Keratinocyte (primary cell): ENCODE measurements at regions not wholly inside any gene's neighbourhood (a gene's known extent, or its start where the extent isn't known, plus 50 kb on each side); places are given as distances from the start of the nearest gene placed in this dataset.

ENCODE experiments used
- DNase-seq: peaks from one replicate; pipeline ENCODE4 v3.0.0-alpha.2; 2011; ENCODE audit warnings: low read depth, missing footprints, low spot score
- FAIRE-seq: peaks from 2 replicates; lab custom pipeline; 2011; peaks lifted over from hg19 to GRCh38; lab: Jason Lieb, UNC
- H2AFZ ChIP-seq: 2 replicates; pipeline ENCODE4 v1.6.0; 2012; ENCODE audit warnings: low read length, control low read depth, inconsistent platforms; ENCODE audit not compliant: control insufficient read depth
- H3K27ac ChIP-seq: 2 replicates; pipeline ENCODE4 v1.5.1; 2011; ENCODE audit warnings: low read length; ENCODE audit not compliant: control insufficient read depth, insufficient read depth
- H3K27me3 ChIP-seq: 3 replicates; pipeline ENCODE4 v1.6.0; 2011; ENCODE audit warnings: low read length; ENCODE audit not compliant: control insufficient read depth, insufficient read depth; ENCODE audit errors: extremely low read depth
- H3K36me3 ChIP-seq, 2 experiments: 2 replicates in 1 of 2; 3 replicates in 1 of 2; pipeline ENCODE4 v1.5.1; 2011; ENCODE audit warnings: low read length in 2 of 2, mild to moderate bottlenecking in 1 of 2; ENCODE audit not compliant: control insufficient read depth in 2 of 2, insufficient read depth in 2 of 2; ENCODE audit errors: extremely low read depth in 1 of 2
- H3K4me1 ChIP-seq: 3 replicates; pipeline ENCODE4 v1.5.1; 2011; ENCODE audit warnings: low read length; ENCODE audit not compliant: control insufficient read depth, insufficient read depth; ENCODE audit errors: extremely low read depth
- H3K4me2 ChIP-seq: 3 replicates; pipeline ENCODE4 v1.6.0; 2011; ENCODE audit warnings: low read depth, low read length; ENCODE audit not compliant: control insufficient read depth, insufficient read depth; ENCODE audit errors: extremely low read depth
- H3K4me3 ChIP-seq, 3 experiments: fragments of 200-600 bp in 1 of 3; sonication (generic) in 1 of 3; 2 replicates in 2 of 3; 3 replicates in 1 of 3; pipeline ENCODE4 v1.5.1; 2011 to 2016; ENCODE audit warnings: low read length in 3 of 3, mild to moderate bottlenecking in 3 of 3, control low read depth in 2 of 3, inconsistent platforms in 1 of 3, low read depth in 1 of 3, mixed read lengths in 1 of 3, mixed run types in 1 of 3, moderate library complexity in 1 of 3; ENCODE audit not compliant: control insufficient read depth in 2 of 3, insufficient read depth in 2 of 3; ENCODE audit errors: extremely low read depth in 1 of 3
- H3K79me2 ChIP-seq: 2 replicates; pipeline ENCODE4 v1.6.0; 2012; ENCODE audit warnings: low read length; ENCODE audit not compliant: control insufficient read depth, insufficient read depth
- H3K9ac ChIP-seq: 3 replicates; pipeline ENCODE4 v1.6.0; 2011; ENCODE audit warnings: low read length; ENCODE audit not compliant: control insufficient read depth, insufficient read depth; ENCODE audit errors: extremely low read depth
- H3K9me1 ChIP-seq: 3 replicates; pipeline ENCODE4 v1.6.0; 2011; ENCODE audit warnings: low read length; ENCODE audit not compliant: control insufficient read depth, insufficient read depth; ENCODE audit errors: extremely low read depth
- H3K9me3 ChIP-seq: 2 replicates; pipeline ENCODE4 v1.5.1; 2012; ENCODE audit warnings: low read depth, low read length; ENCODE audit not compliant: control insufficient read depth
- H4K20me1 ChIP-seq: 3 replicates; pipeline ENCODE4 v1.6.0; 2011; ENCODE audit warnings: low read length; ENCODE audit not compliant: control insufficient read depth, insufficient read depth; ENCODE audit errors: extremely low read depth
- EZH2 ChIP-seq: IDR thresholded peaks from one replicate; pipeline ENCODE4 v1.6.1; 2012; ENCODE audit warnings: inconsistent platforms, mild to moderate bottlenecking, low read length, moderate library complexity
- dilution Hi-C: fragments of 300-500 bp; cut with MboI; formaldehyde crosslinking; loops from one replicate; pipeline ENCODE4 v1.7.0; 2020; ENCODE audit warnings: low sequenced_read_pairs; ENCODE audit not compliant: extremely low pct_ligation_motif_present
- TF ChIP-seq, protein P1 (sequence below), 3 experiments: IDR thresholded peaks in 1 of 3; conservative IDR thresholded peaks in 1 of 3; optimal IDR thresholded peaks in 1 of 3; 2 replicates in 2 of 3; 3 replicates in 1 of 3; pipeline versions ENCODE3 to v1.5.1; 2011; ENCODE audit warnings: low read length in 3 of 3, mild to moderate bottlenecking in 3 of 3, moderate library complexity in 2 of 3, control low read depth in 1 of 3, inconsistent platforms in 1 of 3; ENCODE audit not compliant: insufficient read depth in 2 of 3; ENCODE audit errors: extremely low read depth in 1 of 3

GRCh38 chr22:48224332-48224731 lies 1461.9 kb downstream of the TBC1D22A start:
- DNase-seq: no peak
- FAIRE-seq: no peak
- no peaks in the 10 kb centered on the region for H3K36me3 ChIP-seq
- no peak overlapping the region for H3K27ac ChIP-seq
- H3K79me2 ChIP-seq: no peaks in the 10 kb centered on the region
- H3K9ac ChIP-seq: no peak overlapping the region
- no peak overlapping the region for H2AFZ ChIP-seq
- no peaks in the 10 kb centered on the region for H3K27me3 ChIP-seq
- no peak overlapping the region for H3K4me2 ChIP-seq
- H3K4me1 ChIP-seq: no peaks in the 10 kb centered on the region
- TF ChIP-seq, protein P1, sequence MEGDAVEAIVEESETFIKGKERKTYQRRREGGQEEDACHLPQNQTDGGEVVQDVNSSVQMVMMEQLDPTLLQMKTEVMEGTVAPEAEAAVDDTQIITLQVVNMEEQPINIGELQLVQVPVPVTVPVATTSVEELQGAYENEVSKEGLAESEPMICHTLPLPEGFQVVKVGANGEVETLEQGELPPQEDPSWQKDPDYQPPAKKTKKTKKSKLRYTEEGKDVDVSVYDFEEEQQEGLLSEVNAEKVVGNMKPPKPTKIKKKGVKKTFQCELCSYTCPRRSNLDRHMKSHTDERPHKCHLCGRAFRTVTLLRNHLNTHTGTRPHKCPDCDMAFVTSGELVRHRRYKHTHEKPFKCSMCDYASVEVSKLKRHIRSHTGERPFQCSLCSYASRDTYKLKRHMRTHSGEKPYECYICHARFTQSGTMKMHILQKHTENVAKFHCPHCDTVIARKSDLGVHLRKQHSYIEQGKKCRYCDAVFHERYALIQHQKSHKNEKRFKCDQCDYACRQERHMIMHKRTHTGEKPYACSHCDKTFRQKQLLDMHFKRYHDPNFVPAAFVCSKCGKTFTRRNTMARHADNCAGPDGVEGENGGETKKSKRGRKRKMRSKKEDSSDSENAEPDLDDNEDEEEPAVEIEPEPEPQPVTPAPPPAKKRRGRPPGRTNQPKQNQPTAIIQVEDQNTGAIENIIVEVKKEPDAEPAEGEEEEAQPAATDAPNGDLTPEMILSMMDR (optimal IDR thresholded peaks at IDR 0.05 in 1 of 3, IDR thresholded peaks at IDR 0.05 in 1 of 3, conservative IDR thresholded peaks at IDR 0.05 in 1 of 3; ENCODE audit: extremely low read depth in 1 of 3, insufficient read depth in 2 of 3, low read length in 3 of 3): no peak
- TF ChIP-seq EZH2: no peak
- no peaks in the 10 kb centered on the region for H4K20me1 ChIP-seq
- no peaks in the 10 kb centered on the region for H3K9me1 ChIP-seq
- no peak overlapping the region for H3K4me3 ChIP-seq
- dilution Hi-C loops: no loop called here
- H3K9me3 ChIP-seq: peaks cover 8% of the 10 kb centered on the region

DNA sequence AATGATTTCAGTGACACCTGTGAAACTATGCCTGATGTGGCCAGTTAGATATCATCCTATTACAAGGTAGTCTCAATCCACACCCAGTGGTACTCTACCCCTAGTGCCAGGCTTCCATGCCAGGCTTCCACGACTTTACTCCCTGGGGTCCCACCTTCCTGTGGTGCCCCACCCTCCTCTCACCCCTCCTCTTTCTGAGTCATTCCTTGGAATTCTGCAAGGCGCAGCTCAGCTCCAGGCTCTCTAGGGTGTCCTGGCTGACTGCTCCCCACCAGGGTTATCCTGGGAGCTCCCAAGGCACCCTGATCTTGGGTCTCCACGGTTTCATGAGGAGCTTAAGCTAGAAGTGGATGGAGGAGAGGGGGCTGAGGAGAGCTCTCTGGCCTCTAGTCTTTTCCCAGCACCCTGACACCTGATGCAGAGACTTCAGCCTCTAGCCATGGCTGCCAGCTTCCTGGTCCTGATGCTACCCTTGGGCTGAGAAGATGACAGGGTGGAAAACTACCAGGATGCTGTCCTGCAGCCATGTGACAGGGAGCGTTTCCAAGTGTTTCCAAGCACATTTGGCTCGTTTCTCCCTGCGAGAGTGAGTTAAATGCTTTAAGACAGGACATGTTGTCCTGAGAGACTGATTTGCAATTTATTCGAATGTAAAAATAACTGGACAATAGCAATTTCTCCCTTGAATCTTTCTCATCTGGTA lies 1461.2 kb downstream of the TBC1D22A start:
- no peaks in the 10 kb centered on the region for H3K36me3 ChIP-seq
- FAIRE-seq (no peak), DNase-seq (no peak)
- H3K27me3 ChIP-seq: no peaks in the 10 kb centered on the region
- H2AFZ ChIP-seq: no peak overlapping the region
- H4K20me1 ChIP-seq: no peaks in the 10 kb centered on the region
- no peaks in the 10 kb centered on the region for H3K4me1 ChIP-seq
- no peak overlapping the region for H3K4me2 ChIP-seq
- dilution Hi-C loops: no loop called here
- H3K79me2 ChIP-seq: no peaks in the 10 kb centered on the region
- no peak overlapping the region for H3K27ac ChIP-seq
- no peak overlapping the region for H3K9ac ChIP-seq
- no peak overlapping the region for H3K4me3 ChIP-seq
- H3K9me1 ChIP-seq: no peaks in the 10 kb centered on the region
- TF ChIP-seq, protein P1 (optimal IDR thresholded peaks at IDR 0.05 in 1 of 3, IDR thresholded peaks at IDR 0.05 in 1 of 3, conservative IDR thresholded peaks at IDR 0.05 in 1 of 3; ENCODE audit: extremely low read depth in 1 of 3, insufficient read depth in 2 of 3, low read length in 3 of 3): no peak
- TF ChIP-seq EZH2: no peak
- peaks cover 8% of the 10 kb centered on the region for H3K9me3 ChIP-seq
